Neural progenitor cell (in vitro differentiated cells): ENCODE measurements at regions not wholly inside any gene's neighbourhood (a gene's known extent, or its start where the extent isn't known, plus 50 kb on each side); places are given as distances from the start of the nearest gene placed in this dataset.

ENCODE experiments used
- CTCF ChIP-seq: fragments of 200-600 bp; sonication (generic); IDR thresholded peaks from 2 replicates; pipeline ENCODE4 v1.5.1; 2017; ENCODE audit warnings: antibody characterized with exemption, mild to moderate bottlenecking
- EZH2 ChIP-seq: fragments of 200-600 bp; sonication (generic); IDR thresholded peaks from 2 replicates; pipeline ENCODE4 v1.6.1; 2017; ENCODE audit warnings: antibody characterized with exemption, mild to moderate bottlenecking, moderate library complexity

- no peak for TF ChIP-seq CTCF
- TF ChIP-seq EZH2: no peak
Measured at GRCh38 chr2:60172801-60173200, 380.7 kb downstream of the BCL11A start.
